ENCODE measurements at regions not wholly inside any gene's neighbourhood (a gene's known extent, or its start where the extent isn't known, plus 50 kb on each side); places are given as distances from the start of the nearest gene placed in this dataset.
"Not testable (repeated sequence)": the region's sequence is repeated elsewhere in the genome, so short reads cannot be mapped to it uniquely, and the experiment has no call there.

DNA sequence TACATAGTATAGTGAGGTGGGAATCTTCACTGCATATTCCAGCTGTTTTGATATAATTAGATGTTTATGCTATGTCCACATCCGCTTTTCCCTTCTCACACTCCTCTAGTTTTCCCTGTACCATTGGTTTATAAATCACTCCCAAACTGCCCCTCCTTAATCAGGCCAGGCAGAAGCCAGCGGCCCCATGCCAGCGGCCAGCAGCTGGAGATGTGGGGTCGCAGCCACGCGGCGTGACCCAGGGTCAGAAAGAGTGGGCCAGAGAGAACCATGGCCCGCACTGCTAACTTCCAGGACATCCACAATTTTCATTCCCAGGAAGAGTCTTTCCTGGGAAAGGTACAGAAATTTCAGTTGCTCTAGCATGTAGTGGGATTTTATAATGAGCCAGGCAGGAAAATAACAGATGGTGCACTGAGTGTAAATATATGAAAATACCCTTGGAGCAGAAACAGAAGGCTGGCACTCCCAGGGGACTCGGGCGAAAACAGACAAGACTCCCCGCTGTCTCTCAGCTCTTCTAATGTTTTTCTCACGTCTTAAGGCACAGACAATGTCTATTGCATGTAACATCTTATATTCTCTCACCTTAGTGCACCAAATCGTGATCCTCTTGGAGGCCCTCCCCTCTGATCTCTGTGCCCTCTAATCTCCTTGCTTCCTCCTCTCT lies 145.9 kb upstream of the ZFP42 start:
- no peak for DNase-seq

DNA sequence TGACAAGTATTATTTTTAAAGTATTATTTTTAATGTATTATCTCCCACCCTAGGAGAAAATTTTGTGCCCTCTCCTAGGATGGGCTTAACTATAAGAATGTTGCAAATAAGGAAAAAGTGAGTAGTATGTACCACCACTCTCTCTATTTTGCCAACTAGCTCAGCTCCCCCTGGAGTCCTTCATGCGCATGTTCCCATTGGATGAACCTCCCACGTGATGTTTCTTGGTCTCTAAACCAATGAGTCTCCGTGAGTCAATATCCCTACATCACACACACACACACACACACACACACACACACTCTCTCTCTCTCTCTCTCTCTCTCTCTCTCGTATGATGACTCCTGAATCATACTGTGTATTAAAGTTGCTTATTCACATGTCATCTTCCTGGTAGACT lies 129.7 kb upstream of the ZFP42 start:
- DNase-seq = no peak

DNA sequence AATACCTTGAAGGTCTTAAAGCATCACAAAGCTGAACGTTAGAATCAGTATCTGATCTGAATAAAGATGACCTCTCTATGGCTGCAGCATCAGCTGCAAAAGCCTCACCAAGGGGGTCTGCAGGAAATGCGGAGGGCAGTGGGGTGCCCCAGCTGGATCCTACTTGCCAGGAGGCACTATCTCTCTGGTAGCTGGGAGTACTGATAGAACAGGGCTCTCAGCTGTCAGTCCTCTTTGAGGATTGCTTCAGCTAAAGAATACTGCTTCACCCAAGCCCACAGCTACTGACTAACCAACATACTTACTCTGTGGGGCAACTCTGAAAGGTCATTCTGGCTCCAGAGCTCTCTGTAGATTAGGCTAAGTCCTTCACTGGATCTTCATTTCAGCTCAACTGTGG lies 112.5 kb upstream of the ZFP42 start:
- DNase-seq = no peak

DNA sequence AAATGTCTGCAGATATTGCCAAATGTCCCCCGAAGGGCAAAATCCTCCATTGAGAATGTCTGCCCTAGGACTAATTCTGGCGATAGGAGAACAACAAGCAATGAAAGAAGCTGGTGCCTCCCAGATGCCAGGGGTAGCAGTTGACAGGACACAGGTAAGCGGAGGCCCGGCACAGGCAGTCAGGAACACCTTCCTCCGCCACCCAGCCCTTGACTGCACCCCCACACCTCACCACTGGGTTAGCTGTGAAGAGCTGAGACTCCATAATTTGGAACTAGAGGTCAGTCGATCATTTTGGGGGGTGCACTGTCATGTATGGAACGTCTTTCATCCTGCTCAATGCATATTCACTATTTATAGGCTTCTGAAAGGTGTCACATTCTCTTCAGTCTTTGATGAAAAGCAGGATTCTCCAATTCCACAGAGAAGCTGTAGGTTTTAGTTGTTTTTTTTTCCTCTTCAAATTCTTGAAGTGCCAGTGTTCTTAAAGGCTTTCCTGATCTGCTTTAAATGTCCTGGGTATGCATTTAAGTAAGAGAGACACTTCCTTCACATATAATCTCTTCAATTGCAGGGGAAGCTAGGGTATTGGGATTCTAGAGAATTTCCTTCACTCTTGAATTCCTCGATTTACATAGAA lies 111.6 kb upstream of the ZFP42 start:
- no peak for DNase-seq

DNA sequence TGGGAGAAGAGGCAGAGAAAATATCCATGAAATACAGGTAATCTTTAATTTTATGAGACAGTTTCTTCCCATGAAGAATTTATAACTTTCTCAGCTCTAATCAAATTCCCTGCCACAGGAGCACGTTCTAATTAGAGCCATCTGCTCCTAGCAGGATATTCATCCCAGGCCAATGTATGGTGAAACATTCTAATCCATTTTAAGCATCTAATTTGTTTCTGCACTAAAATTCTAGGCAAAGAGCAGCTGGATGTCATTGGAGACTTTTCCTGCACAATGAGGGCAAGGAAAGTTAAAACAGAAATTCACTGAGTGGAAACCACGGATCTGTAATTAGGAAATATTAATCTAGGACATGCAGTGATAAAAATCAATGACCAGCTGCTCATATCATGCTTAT lies 107.7 kb upstream of the ZFP42 start:
- DNase-seq = no peak

DNA sequence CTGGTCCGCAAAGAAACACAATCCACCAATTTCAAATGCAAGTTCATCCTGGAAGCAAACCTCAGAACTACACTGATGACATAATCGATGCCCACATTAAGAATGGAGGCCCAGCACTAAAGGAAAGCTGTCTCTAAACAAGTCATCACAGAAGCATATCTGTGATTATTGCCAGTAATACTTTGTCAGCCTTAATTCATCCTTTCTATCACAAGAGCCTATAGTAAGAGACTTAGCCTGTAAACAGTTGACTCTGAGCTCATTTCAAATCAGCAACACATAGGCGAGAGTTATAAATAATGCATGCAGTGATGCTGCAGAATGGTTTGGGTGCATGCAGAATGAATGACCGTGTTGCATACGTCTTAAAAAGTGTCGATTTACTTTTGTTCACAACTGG lies 105.9 kb upstream of the ZFP42 start:
- DNase-seq = no peak

DNA sequence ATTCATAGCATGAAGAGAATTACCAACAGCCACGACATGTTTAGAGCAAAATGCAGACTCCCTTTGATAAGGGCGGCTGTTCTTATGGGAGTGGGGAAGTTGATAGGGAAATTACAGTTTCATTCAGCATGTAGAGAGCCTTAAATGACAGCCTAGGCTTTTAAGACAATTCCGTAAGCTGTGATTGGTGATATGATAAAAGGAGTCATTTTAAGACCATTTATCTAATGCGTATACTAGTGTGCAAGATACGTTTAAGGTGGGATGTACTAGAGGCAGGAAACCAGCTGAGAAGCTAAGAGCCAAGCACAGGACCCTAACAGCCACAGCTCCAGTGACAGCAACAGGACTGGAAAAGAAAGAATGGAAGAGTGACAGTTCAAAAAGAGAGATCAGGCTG lies 102.2 kb upstream of the ZFP42 start:
- no peak for DNase-seq

DNA sequence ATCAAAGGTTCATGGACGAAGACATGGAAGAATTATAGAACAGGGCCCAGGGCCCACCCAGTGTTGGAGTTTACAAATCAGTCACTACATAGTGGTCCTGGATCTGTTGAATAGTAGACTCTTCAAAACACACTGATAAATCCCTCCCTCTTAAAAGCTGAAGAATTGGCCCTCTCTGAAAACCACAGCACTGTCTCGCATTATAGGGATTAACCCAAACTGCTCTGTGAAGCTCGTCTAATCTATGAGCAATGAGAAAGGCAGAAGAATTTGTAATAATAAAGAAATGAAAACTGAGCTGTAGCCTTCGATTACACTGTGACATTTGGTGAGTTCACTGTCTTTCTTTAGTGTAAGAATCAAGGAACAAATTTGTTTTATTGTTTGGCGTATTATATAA lies 92.5 kb upstream of the ZFP42 start:
- DNase-seq = no peak

DNA sequence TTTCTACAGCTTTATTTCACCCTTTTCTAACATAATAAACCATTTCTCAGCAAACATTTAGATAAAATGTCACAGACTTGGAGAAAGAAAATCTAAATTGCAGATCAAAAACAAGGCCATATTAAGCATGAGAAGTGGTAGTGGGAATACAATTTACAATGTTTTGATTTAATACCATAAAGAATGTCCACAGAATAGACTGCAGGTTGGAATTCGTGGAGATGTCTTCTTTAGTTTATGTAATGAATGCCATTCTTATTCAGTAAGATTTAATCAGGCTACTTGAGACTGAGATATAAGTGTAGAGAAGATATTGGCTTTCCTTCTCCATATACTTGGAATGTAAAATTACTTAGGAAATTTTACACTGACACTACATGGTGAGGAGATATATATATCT lies 91.9 kb upstream of the ZFP42 start:
- DNase-seq = no peak

DNA sequence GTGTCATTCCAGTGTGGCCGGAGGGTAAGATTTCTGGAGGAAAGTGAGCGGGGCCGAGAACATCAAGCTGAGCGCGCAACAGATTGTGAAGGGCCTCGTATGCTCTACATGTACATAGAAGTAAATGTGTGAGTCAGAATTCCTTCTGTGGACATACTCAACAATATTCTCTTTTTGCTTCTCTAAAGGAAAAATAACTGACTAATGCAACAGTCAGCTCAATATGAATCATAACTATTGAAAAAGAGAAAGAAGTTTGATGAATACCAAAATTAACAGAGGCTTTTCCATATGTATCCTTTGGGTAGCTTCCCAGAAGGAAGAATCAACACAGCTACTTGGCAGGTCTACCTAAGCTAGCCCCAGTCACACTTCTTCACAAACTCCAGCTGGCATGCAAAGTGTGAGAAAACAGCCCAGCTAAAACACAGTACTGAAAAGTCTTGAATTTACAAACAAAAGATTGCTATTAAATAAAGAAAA lies 87.5 kb upstream of the ZFP42 start:
- DNase-seq = no peak

DNA sequence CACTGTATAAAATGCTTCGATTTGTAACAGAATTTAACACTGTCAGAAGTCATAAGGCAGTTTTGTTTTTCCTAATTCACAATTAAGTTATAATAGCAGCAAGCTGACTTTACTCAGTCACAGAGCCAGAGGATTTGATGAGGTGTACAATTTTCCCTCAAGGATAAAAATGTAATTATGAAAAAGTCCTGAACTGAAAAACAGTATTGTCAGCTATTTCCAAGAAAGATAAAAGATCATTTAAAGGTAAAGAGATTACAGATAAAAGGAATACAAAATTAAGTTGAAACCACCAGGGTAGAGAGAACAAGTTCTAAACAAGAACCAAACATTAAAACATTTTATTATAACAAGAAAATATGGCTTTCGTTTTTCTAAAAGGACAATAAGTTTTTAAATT lies 86.8 kb upstream of the ZFP42 start:
- DNase-seq = no peak

DNA sequence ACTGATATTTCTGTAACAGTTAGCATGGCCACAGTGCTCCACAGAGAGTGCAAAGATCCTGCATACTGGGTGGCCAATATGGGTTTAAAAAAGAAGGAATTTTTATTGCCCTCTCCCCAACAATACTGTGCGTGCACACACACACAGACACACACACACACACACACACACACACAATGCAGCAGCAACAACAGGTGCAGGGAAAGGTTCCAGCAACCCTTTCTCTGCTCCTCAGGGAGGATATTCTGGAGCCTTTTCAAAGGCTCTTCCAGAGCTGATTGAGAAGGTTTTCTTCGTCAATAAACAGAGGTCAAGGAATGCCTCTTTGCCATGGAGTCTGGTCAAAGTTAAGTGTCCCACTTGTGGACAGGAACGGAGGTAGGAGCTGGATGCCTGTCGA lies 84.8 kb upstream of the ZFP42 start:
- DNase-seq = no peak

DNA sequence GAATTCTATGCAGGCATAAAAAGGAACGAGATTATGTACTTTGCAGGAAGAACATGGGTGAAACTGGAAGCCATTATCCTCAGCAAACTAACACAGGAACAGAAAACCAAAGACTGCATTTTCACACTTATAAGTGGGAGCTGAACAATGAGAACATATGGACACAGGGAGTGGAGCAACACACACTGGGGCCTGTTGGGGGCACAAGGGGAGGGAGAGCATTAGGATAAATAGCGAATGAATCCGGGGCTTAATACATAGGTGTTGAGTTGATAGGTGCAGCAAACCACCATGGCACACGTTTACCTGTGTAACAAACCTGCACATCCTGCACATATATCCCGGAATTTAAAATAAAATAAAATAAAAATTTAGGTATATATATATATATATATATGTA lies 80.2 kb upstream of the ZFP42 start:
- not testable (repeated sequence) for DNase-seq

DNA sequence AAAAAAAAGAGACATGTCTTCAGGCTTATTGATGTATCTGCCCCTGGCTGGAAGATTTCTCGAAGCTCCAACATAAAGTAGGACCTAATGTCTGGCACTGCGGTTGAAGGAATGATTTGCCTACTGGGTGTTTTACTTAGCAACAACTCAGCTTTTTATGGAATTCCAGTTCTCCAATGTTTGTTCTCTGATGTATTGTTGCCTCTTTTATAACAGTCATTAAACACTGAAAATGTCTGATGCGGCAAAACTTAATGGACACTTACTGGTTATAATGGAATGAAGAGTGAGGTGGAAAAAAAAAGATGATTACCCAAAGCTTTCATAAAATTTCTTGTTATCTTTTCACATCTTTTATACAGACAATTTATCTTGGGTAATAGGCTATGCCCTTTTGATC lies 75.6 kb upstream of the ZFP42 start:
- no peak for DNase-seq

DNA sequence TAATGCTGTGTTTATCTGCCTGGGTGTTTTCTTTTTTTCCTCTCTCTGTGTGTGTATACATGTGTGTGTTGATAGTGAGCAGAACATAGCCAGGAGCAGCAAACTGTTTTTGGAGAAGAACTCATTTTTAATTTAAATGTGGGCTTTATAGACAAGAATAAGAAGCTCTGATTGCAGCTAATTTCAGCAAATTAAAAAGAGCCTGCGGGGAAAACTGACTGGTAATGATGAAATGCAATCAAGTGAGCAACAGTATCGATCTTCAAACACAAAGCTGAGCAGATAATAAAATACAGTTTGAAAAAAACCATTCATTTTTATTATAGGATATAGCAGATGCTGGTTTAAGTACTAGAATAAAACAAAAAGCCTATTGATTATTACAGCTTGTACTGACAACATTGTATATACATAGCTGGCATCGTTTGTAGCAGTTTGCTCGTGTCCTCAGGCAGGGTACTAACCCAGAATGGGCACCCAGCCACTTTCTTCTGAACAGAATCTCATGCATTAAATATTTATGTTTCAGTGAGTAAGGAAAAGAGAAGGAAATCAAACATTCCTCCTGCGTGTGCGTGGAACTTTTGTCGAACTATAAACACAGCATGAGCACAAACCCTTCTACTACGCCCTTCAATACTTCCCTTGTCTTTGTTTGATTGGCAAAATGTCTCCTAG lies 73.5 kb upstream of the ZFP42 start:
- no peak for DNase-seq

DNA sequence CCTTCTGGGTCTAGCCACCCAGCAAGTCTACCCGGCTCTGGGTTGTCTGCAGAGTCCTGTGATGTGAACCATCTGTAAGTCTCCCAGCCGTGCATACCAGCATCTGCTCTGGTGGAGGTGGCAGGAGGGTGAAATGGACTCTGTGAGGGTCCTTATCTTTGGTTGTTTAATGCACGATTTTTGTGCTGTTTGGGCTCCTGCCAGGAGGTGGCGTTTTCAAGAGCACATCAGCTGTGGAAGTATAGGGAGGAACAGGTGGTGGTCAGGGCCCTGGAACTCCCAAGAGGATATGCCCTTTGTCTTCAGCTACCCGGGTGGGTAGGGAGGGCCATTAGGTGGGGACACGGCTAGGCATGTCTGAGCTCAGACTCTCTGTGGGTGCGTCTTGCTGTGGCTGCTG lies 66.5 kb upstream of the ZFP42 start:
- DNase-seq = no peak

DNA sequence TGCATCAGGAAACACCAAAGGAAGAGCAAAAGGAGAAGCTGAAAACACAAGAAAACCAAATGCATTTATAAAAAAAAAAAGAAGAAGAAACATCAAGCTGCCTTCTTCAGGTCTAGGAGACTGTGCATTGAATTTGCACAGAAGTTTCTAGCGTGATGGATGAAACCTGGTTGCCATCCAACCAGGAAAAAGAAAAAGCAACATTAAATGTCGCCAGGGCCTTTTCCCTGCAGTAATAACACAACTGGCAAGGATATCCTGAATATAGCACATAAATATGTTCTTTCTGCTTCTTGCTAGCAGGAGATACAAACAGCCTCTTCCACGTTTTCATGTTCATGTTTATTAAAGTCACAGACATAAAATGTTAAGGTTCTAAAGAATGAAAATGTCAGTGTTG lies 60.8 kb upstream of the ZFP42 start:
- DNase-seq = no peak

DNA sequence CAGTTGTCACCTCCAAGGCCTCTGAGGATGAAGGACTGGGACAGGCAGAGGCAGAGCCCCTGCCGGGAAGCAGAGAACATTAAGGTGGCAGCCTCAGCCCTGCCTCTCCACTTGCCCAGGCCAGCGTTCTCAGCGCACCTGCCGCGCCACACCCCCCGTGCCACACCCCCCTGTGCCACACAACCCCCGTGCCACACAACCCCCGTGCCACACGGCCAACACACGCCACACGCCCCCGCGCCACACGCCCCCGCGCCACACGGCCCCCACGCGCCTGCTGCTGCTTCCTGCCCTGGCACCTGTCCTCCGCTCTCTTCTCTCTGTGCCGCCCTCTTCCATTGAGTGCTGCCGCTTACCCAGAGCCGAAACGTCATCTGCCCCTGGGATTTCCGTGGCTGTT lies 58.0 kb upstream of the ZFP42 start:
- DNase-seq = no peak

DNA sequence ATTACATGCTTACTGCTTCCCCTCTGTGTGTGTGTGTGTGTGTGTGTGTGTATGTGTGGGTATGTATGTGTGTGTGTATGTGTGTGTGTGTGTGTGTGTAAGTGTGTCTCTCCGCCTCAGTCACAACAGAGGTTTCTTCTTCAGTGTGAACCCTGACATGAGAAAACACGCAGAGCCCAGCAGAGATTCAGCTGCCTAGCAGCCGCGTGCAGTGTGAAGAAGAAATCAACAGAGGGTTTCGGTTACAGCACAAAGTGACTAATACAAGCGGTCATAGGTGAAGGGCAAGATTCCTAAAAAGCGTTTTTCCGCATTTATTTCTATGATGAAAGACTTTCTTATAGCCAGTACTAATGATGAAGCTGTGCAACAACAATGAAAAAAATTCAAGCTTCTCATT lies 55.3 kb upstream of the ZFP42 start:
- DNase-seq = no peak

DNA sequence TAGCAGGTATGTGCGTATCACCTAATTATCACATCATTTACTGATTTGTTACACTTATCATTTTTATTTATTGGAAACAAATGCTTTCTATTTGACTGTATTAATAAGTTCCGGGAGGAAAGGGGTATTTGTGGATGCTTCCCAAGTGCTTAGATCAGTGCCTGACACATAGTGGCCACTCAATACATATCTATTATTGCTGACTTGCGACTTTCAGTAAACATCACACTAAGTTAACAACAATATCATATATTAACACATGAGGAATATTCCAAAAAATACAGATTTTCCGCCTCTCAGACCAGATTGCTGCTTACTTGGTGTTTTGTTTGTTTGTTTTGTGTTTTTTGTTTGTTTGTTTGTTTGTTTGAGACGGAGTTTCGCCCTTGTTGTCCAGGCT lies 52.6 kb upstream of the ZFP42 start:
- no peak for DNase-seq

DNA sequence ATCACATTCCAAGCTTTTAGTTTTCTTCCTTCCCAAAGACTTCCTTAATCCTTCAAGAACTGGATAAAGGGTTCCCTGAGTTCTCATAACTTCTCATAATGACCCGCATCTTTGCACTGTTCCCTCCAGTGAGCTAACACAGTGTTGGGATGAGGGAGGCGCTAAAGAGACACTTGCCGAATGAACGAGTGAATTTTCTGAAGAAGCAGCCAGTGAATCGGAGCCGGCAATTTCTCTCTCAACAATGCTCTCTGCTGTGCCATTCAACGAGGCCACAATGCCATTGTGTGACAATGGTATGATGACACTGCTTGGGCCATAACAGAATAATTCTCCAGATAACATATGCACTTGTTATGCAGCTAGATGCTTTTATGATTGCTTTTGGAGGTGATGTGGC lies 51.4 kb upstream of the ZFP42 start:
- DNase-seq = no peak

Measured in NCI-H2081 (cell line).